NCI-H187 treated with DMSO at 0.1 percent for 48 hours (cell line): ENCODE measurements at regions not wholly inside any gene's neighbourhood (a gene's known extent, or its start where the extent isn't known, plus 50 kb on each side); places are given as distances from the start of the nearest gene placed in this dataset.

ENCODE experiments used
- DNase-seq: peaks from one replicate; lab custom pipeline; 2025; lab: John Stamatoyannopoulos, UW

DNA sequence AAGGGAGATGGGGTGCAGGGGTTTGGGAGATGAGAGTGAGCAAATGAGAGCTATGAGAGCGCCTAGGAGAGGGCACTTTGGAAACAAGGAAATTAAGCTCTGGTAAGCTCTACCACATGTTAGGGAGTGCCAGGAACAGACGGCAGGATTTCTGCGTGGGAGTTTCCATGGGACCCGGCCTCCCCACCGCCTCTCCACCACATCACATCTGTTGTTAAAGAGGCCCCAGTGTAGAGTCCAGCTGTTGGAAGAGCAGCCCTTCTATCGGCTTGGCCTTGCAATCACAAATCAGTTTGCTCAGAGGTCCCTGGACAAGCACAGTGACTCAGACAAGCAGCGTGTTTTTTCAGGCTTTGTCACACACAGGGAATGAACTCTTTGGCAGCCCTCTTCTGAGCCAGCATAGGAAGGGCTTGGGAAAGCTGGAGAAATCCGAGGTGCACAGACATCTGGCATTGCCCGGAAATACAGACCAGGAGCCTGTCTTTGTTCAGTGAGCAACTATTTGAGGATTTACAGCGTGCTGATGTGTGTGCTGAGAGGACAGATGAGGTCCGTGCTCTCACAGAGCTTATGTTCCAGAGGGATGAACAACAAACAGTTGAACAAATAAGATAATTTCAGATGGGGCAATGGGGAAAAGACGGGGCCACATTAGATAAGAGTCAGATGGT is 370.6 kb upstream of the PROK2 start:
- no peak for DNase-seq

DNA sequence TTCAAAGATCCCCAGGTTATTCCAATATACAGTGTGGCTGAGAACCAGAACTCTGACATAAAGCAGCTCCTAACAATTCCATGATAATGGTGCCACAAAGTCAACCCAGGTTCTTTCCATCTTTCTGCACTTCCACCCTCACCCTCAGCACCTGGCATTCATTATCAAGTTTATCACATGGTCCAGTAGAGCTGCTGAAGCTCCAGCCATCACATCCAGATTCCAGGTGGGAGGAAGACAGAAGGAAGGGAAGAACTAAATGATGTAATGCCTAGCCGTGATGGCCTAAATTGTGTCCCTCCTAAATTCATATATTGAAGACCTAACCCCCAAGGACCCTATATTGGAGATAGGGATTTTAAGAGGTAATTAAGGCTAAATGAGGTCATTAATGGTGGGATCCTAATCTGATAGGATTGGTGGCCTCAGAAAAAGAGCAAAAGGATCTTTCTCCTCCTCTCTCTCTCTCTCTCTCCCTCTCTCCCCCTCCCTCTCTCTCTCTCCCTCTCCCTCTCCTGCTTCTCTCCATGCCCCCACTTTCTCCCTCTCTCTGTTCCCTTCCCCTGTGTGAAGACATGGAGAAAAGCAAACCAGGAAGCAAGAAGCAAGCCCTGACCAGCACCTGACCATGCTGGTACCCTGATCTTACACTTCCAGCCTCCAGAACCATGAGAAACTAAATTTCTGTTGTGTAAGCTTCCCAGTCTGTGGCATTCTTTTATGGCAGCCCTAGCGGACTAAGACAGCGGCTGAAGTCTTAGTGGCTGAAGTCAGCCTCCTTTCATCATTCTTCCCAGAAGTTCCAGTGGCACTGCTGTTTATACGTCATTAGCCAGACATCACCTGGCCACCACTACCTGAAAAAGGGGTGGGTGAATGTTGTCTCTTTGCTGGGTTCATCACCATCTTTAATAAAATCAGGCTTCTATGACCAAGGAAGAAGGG is 369.7 kb upstream of the PROK2 start:
- no peak for DNase-seq

DNA sequence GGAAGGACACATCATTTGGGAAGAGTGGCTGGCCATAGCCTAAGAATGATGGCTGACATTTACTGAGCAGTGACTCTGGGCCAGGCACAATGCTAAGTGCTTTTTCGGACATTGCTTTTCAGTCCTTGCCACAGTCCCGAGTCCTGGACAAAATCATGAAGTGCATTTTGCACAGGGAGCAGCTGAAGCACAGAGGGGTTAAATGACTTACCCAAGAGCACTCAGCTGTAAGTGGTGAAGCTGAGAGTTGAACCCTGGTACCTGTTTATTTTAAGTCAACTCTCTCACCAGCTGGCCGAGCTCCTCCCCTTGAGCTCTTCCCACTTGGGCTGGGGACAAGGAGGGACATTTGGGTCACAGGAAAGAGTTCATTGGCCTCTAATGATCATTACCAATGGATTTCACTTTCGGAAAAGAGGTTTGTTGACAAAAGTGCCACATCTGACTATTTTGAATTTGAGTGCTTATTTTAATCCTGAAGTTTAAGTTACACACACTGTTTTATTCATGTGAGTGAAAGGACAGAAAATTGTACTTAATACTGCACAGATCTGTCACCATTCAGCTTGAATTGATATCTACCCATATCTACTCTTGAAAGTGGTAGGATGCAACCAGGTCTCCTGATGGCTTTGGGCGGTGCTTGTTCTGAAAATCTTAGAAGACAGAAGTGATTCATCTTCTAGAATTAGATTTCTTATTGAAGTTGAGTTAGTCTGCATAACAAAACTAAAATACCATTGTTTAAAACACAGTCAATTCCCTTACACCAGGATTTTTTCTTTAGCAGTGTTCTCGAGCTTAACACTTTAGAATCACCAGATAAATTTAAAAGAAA is 368.7 kb upstream of the PROK2 start:
- DNase-seq, result no peak

DNA sequence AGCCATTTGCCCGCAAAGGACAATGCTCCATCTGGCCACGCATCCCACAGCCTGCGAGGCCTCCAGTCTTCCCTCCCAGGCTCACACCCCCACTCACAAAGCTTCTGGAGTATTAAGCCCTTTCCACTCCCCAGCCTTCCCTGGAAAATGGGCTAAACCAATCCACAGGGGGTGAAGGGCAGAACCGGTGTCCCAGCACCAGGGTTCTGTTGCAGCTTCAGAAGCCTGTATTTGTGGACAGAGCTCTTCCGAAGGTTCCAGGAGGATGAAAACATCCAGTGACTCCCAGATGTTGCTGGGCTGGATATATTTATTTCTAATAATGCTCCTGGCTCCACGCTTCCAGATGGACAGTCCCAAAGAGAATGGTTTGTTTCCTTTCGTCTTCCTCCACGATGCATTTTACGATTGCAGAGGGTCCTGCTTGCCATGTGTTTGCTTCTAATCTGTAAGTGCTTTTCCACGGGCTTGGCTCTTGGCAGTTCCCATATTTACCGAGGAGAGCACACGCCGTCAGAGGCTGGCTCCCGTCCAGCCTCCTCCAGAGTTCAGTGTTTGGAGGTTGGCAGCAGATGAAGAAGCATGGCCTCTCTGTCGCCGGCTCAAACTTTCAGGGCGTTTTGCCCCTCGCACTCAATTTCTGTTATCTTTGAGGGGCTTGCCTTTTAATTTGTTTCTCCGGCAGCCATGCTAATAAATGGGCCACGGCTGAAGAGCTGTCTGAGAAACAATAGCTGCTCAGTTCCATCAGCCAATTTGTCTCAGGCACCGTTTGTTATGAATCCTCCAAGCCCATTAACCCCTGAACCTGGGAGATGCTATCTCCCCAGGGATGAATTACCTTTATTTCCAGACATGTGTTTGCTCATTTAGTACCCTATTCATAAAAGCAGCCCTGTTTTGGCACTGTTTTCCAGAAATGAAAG is 367.9 kb upstream of the PROK2 start:
- DNase-seq, result peak; percentile 44

DNA sequence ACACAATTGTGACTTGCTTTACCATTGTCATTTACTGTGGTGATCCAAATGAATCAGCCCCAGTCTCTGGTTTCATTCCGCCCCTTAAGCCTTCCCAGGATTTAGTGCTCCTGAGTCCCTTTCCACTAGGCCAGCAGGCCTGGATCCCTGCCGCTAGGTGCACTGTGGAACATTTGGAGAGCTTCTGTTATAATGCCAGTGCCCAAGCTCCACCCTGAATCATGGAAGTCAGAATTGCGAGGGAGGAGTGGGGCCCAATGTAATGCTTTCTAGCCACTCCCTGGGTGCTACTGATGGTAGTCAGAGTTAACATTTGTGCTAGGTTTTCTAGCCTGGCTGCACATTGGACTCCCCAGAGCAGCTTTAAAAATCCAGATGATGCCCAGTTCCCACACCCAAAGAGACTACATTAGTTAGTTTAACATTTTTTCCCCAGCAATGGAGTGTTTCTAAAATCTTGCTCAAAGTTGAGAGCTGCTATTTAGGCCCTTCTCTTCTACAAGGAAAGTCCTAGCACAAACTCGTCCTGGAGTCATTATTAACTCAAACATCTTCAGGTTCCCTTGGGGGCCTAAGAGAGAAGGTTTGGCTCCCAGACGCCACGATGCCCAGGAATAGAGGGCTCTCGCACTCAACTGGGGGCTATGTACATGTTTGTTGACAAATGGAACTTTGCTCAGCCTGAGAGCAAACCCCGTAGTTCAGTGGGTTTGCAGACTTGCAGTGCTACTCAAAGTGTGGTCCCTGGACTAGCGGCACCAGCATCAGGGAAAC is 366.7 kb upstream of the PROK2 start:
- DNase-seq, result no peak

DNA sequence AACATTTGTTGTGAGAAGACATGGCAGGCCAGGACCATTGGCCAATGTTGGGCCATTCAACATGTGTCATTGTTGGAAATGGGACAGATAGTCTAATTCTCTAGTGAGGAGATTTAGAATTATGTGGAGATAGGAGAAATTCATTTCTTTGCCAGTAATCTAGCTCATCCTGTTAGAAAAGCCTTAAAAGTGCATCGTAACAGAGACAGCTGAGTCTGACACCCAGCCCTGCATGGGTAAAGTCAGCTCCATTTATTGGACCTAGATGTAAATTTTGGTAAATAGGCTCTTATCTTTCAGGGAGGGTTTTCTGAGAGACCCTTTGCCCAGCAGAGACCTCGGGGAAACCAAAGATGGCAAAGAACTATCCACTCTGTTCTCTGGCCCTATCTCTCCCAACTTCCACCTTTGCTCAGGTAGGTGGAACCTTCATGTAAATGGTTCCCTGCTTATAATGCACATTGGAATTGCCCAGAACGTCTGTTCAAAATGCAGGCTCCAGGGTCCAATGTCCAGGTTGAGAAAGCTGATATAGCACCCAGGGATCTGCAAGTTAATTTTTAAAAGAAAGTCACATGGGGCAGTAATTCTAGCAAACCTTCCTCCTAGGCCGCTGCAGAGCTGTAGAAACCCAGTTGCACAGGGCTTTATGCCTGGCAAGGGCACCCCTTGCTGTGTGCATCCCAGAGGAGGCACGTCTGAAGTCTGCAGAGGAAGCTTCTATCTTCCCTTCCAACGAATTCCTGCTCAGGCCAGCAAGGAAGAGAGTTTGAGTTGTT is 365.9 kb upstream of the PROK2 start:
- DNase-seq, result no peak

DNA sequence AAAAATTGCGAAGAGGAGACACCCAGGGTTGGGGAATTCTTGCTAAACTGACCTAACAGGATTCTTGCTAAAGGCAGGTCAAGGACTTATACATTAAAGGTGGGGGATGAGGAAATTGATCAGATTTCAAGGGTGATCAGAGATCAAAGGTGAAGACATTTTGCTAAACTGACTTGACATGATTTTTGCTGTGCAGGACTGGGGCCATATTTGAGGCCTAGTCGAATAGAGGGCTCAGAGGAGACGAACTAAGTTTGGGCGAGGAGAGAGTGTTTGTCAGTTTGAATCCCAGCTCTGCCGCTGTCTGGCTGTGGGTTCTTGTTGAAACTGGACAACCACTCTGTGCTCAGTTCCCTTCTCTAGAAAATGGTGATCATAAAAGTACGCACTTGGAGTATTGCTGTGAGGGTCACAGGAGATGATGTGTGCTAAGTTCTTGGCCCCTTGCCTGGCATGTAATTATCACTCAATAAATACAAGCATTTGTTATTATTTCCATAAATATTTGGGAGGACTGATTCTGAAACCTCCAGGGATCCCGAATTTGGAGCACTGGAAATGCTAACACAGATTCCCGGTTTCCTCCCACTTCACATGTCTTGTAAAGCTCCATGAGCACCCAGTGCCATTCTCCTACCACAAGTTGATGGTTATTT is 364.8 kb upstream of the PROK2 start:
- DNase-seq, result no peak

DNA sequence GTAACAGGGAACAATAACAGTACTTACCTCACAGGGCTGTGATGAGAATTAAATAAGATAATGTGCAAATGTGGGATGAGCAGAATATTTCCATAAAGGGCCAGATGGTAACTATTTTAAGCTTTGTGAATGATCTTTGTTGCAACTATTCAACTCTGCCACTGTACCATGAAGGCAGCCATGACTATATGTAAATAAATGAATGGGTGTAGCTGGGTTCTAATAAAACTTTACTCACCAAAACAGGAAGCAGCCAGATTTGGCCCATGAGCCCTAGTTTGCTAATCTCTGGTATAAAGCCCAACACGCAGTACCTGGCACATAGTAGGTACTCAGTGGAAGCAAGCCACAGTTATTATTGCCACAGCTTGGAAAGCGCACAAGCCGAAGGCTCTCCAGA is 362.7 kb upstream of the PROK2 start:
- DNase-seq, result no peak

DNA sequence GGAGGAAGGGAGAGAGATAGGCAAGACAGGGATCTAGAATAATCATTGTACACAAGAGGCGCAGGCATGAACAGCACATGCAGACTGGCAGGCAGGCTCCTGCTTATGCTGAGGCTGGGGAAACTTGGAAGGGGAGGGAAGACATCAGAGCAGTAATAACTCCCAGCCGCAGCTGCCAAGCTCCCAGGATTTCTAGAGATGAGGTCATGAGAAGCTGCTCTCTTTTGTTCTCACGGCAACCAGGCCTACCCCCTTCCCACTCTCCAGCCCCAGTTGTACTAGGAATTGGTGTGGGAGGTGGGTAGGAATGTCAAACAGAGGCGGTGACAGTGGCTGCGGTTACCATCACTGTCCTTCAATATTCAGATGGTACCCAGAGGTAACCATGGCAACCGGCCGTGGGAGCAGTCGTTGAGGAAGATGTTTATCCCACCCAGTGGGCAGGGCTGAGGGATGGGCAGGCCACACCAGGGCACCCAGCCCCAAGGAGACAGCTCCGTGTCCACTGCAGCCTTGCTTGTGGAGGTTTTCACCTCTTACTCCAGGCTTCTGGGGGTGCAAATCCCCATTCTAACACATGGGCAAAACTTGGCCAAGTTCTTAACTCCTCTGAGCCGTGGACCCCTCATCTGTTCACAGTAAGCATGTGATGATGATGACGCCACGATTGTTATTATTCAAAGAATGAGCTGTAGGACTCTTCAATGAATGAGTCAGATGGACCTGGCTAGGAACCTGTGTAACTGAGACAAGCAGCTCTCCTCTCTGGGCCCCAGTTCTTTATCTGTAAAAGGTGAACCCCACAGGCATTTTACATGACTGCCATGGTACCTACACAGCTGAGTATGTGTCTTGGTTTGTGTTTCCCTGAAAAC is 360.8 kb upstream of the PROK2 start:
- DNase-seq, result no peak

DNA sequence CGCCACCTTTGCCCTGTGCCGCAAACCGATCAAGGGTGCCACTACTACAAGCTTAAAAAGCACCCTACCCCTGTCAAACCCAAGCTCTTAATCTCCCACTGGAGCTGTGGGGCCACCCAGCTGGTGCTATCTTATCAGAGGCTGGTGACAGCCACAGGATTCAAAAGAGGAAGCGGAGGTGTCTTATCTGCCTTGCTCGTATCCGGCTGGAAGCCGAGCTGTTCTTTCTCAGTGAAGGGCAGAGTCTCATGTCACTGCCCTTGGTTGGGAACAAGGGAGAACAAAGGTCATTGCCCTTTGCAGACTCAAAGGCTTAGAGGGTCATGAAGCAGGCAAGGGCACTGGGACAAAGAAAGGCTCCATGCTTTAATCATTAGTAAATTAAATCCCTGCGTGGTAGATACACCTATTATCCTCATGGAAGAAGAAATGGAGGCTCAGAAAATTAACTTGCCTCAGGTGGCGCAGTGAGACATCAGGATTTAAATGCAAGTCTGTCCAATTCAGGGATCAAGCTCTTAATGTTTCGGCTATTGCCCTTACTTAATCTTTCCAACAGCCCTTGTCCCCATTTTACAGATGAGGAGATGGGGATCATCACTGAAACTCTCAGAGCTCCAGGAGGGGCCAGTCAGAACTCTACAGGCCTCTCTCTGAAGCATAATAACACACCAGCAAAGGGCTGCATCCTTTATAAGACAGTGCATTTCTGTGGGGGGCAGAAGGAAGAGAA is 360.0 kb upstream of the PROK2 start:
- no peak for DNase-seq

DNA sequence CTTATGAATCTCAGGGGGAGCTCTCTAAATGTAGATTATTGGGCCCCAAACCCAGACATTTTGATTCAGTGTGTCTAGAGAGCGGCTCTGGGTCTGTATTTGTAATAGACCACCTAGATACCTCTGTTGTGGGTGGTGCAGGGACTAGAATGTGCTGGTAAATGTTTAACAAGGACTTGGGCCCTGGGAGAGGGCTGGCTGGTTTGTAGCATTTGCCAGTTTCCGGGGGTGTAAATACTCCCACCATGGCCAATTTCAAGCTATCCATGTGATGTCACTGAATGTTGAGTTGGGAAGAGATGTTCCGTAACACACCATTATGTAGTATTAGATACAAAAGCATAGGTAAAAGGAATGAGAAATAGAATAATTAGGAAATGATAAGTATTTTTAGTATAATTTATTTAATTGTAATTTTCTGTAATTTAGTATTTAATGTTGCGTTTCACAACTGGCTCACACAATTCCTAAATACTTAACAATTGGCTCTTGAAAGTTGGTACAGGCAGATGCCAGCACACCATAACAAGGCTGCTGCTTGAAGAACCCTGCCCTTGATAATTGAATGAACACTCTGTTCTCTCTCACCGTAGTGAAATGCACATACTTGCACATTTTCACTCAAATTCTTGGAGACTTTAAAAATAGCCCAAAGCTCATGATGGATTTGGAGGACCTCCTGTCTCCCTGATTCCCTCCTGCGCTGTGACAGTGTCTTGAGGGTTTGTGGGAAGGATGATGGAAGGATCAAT is 359.2 kb upstream of the PROK2 start:
- no peak for DNase-seq

DNA sequence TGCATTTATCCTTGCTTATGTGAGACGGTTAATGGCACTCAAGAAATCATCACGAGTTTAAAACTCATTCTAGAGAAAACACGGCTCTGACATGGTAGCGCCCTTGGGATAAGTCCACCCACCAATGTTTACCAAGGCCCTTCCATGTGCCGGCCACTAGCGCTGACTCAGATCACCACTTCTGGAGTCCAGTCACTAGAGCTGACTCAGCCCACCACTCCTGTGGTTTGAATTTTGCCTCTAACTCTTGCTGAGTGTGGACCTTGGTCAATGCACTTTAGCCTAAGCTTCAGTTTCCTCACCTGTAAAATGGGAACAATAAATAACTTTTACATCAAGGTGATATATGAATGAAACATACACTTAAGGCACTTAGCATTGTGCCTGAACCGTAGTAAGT is 358.4 kb upstream of the PROK2 start:
- no peak for DNase-seq

DNA sequence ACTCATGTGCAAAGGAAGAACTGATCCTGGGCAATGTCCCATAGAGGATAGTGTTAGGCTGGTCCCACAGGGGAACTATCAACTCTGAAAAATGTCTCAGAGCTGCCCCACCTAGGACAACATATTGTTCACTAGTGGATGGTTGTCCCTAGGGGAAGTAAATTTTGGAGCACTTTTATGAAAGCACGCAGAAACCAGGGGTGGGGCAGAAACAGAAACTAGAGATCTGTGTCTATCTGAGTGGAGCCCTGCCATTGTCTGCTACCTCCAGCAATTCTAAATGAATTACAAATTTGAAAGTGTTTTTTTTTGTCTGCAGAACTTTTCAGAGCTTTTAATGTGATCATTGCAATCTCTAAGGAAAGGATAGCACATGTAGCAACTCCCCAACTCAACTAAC is 357.1 kb upstream of the PROK2 start:
- no peak for DNase-seq

DNA sequence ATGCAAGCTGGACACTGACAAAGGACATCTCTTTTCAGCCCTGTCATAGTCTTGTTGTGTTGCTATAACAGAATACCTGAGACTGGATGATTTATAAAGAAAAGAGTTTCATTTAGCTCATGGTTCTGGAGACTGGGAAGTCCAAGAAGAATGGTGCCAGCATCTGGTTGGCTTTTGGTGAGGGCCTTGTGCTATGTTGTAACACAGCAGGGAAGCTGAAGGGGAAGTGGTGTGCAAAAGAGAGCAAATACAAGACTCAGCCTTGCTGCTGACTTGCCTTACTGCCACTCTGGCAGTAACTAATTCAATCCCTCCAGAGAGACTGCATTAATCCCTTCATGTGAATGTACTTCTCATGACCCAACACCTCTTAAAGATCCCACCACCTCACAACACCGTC is 356.3 kb upstream of the PROK2 start:
- no peak for DNase-seq

DNA sequence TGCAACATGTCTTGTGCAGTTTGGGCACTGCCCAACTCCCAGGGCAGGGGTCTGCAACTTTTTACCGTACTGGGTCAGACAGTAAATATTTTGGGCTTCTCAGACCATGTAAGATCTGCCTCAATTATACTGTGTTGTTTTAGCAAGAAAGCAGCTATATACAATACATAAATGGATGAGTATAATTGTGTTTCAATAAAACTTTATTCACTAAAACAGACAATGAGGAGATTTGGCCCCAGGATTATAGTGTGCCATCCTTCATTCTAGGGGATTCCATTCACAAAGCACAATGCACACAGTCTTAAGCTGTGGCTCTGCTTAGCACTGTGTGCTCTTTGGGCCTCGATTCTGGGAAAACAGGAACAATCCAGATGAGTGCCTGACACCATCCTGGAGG is 354.4 kb upstream of the PROK2 start:
- no peak for DNase-seq

DNA sequence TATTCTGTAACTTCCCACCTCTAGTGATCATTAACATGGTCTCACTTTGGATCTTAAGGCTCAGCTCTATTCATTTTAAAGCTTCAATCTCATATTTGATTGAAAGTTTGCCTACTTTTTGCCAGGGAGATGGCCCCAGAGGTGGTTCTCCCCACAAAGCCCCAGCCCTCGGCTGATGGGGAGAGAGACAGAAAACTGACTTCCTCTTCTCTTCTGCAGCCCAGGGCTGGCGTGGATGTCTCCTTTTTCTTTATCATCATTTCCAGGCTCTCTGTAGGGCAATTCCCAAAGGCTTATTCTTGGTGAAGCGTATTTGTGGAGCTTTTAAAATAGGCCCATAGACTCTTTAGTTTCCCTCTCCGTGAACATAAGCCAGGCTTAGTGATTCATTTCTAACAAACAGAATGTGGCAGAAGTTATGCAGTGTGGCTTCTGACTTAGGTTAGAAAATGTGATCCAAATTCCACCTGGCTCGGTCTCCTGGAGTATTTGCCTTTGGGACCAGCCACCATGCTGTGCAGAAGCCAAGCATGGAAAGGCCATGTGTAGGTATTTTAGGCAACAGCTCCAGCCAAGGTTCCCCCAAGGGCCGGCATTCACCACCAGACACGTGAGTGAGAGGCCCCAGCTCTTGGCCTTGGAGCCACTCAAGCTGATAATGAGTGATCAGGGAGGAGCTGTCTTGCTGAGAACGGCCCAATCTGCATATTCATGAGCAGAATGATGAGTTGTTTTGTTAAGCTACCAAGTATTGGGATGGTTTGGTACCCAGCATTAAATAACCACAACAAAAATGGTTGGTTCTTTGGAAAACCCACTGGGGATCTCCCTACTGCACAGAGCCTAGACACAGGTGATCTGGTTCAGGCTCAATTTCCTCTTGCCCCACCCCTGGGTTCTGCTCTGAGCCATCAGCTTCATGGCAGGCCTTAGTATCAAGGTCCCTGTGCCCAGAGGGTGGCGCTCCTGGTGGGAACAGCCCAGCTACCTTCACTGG is 353.2 kb upstream of the PROK2 start:
- no peak for DNase-seq
